Spleen (tissue), 11 donors: ENCODE measurements at regions not wholly inside any gene's neighbourhood (a gene's known extent, or its start where the extent isn't known, plus 50 kb on each side); places are given as distances from the start of the nearest gene placed in this dataset.

ENCODE experiments used
- DNase-seq: peaks from one replicate; pipeline ENCODE4 v3.0.0-alpha.2; 2020
- H3K27ac ChIP-seq, 8 donors: fragments of 200-600 bp; sonication (generic) in 7 of 8; 1 replicate in 4 of 8; 2 replicates in 4 of 8; pipeline versions ENCODE4 v1.5.0 to v1.8.0; 2016 to 2021; ENCODE audit warnings: inconsistent platforms in 4 of 8, mild to moderate bottlenecking in 4 of 8, moderate library complexity in 1 of 8
- H3K27me3 ChIP-seq, 7 donors: fragments of 200-600 bp; sonication (generic) in 6 of 7; replicated peaks in 1 of 7; 1 replicate in 4 of 7; 2 replicates in 3 of 7; pipeline versions ENCODE4 v1.5.0 to v1.8.0; 2016 to 2021; ENCODE audit warnings: inconsistent platforms in 3 of 7, mild to moderate bottlenecking in 1 of 7
- H3K36me3 ChIP-seq, 6 donors: fragments of 200-600 bp; sonication (generic) in 5 of 6; 1 replicate in 4 of 6; 2 replicates in 2 of 6; pipeline versions ENCODE4 v1.5.0 to v1.8.0; 2016 to 2021; ENCODE audit warnings: inconsistent platforms in 2 of 6
- H3K4me1 ChIP-seq, 6 donors: fragments of 200-600 bp; sonication (generic) in 5 of 6; 1 replicate in 3 of 6; 2 replicates in 3 of 6; pipeline versions ENCODE4 v1.5.0 to v1.8.0; 2016 to 2021; ENCODE audit warnings: inconsistent platforms in 3 of 6
- H3K4me3 ChIP-seq, 8 donors: fragments of 200-600 bp; sonication (generic) in 7 of 8; 1 replicate in 4 of 8; 2 replicates in 4 of 8; pipeline versions ENCODE4 v1.5.0 to v1.8.0; 2016 to 2021; ENCODE audit warnings: inconsistent platforms in 4 of 8, mild to moderate bottlenecking in 4 of 8, moderate library complexity in 2 of 8
- H3K9me3 ChIP-seq, 8 donors: fragments of 200-600 bp; sonication (generic) in 7 of 8; 1 replicate in 4 of 8; 2 replicates in 4 of 8; pipeline versions ENCODE4 v1.5.0 to v1.8.0; 2016 to 2021; ENCODE audit warnings: inconsistent platforms in 4 of 8
- CTCF ChIP-seq, 11 experiments: fragments of 200-600 bp in 7 of 11; fragments of 450-650 bp in 4 of 11; sonication (generic) in 4 of 11; IDR thresholded peaks in 8 of 11; conservative IDR thresholded peaks in 3 of 11; 1 replicate in 7 of 11; 2 replicates in 4 of 11; pipeline versions ENCODE4 v1.4.0 to v1.8.0; 2016 to 2021; ENCODE audit warnings: antibody characterized with exemption in 11 of 11, inconsistent platforms in 4 of 11, mild to moderate bottlenecking in 1 of 11
- POLR2A ChIP-seq, 3 donors: fragments of 450-650 bp; IDR thresholded peaks; one replicate each; pipeline ENCODE4 v1.5.1; 2017; ENCODE audit warnings: antibody characterized with exemption in 3 of 3, mild to moderate bottlenecking in 1 of 3
- POLR2AphosphoS5 ChIP-seq, 3 donors: sonication (generic); formaldehyde crosslinking; IDR thresholded peaks; one replicate each; pipeline ENCODE4 v1.5.1; 2017; ENCODE audit warnings: antibody characterized with exemption in 3 of 3
- WGBS, 5 donors: extraction: QIAGEN DNeasy Blood & Tissue Kit in 3 of 5; methylation state at CpG; one replicate each; pipeline versions ENCODE4 v1.1.5 to v1.1.7; 2013 to 2018; 5-methylcytosine and 5-hydroxymethylcytosine counted together
- intact Hi-C: fragments of 100-400 bp; cut with DNase I; formaldehyde crosslinking; loops from one replicate; pipeline ENCODE4 v1.15.0; 2023; ENCODE audit warnings: low total_unique reads
- donor health status: healthy with polysubstance abuse.
- donor health status: DM: no; HTN: no; CAD: no; lungs with moderate emphysema.
- donor health status: DM: no; HTN: no; CAD: no.
- donor health status: Bipolar disorder and iron deficiency.
- donor health status: healthy.
- donor health status: DM: no; HTN: no; CAD: no.
- donor health status: DM: yes; HTN: yes; CAD: no.

DNA sequence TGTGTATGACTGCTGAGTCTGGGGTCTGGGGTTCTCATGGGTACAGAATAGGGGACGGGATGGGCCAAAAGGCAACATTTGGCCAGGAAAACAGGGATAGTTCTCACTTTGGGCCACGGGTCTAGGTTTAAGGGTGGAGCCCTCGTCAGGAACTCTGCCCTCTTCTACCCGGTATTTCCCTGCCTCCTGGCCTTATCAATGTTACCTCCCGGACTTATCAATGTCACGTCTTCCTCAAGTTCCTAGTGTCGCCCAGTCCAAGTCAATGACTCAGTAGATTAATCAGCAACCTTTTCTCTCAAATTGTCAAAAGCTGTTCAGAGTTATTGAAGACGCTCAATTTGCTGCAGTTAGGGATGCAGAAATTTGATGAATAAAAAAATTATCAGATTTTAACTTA is 234.8 kb downstream of the B3GLCT start:
- Histone ChIP-seq H3K4me3 (no peak overlapping the region), H3K27ac (no peak overlapping the region), H3K4me1 (no peaks in the 10 kb centered on the region), H3K9me3 (no peaks in the 10 kb centered on the region), H3K36me3 (no peaks in the 10 kb centered on the region), H3K27me3 (peaks cover 0 to 3% (median 0%) of the 10 kb centered on the region in 7 donors)
- WGBS, 5 donors = 78 to 90% (median 83%) methylated on average over 8 of the region's 8 CpGs
- no peak for DNase-seq
- TF ChIP-seq POLR2AphosphoS5 (IDR thresholded peaks at IDR 0.05) = no peak
- no peak for TF ChIP-seq POLR2A (IDR thresholded peaks at IDR 0.05)
- no peak for TF ChIP-seq CTCF (IDR thresholded peaks at IDR 0.05 in 8 of 11, conservative IDR thresholded peaks at IDR 0.05 in 3 of 11)
- intact Hi-C loops = no loop called here

DNA sequence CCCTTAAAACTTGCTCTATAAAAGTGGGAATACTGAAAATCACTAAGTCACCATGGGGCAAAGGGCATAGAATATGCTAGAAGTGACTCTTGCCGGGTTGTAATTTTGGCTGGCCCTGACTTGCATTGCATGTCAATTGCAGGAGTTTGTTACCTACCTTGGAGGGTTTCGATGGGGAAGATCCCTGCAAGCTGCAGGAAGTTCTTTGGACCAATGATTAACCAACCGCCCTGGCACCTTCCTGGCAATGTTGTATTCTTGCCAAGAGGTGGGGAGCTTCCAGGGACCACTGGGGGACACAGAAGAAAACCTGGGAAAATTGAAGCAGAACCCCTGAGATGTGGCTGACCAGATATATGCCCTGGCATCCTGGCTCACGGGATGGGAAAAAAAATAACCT is 235.8 kb downstream of the B3GLCT start:
- intact Hi-C loops = no loop called here
- no peaks in the 10 kb centered on the region for H3K9me3 ChIP-seq
- peaks cover 0 to 3% (median 0%) of the 10 kb centered on the region in 7 donors for H3K27me3 ChIP-seq
- no peak overlapping the region for H3K27ac ChIP-seq
- no peak for DNase-seq
- H3K4me1 ChIP-seq = no peaks in the 10 kb centered on the region
- no peaks in the 10 kb centered on the region for H3K36me3 ChIP-seq
- no peak overlapping the region for H3K4me3 ChIP-seq
- no peak for TF ChIP-seq POLR2AphosphoS5 (IDR thresholded peaks at IDR 0.05)
- no peak for TF ChIP-seq CTCF (IDR thresholded peaks at IDR 0.05 in 8 of 11, conservative IDR thresholded peaks at IDR 0.05 in 3 of 11)
- TF ChIP-seq POLR2A (IDR thresholded peaks at IDR 0.05) = no peak
- 72 to 88% (median 83%) methylated on average over 4 of the region's 4 CpGs for WGBS, 5 donors

- Histone ChIP-seq H3K4me3 (no peak overlapping the region), H3K9me3 (no peaks in the 10 kb centered on the region), H3K4me1 (no peaks in the 10 kb centered on the region), H3K27me3 (peaks cover 0 to 3% (median 0%) of the 10 kb centered on the region in 7 donors), H3K27ac (no peak overlapping the region), H3K36me3 (no peaks in the 10 kb centered on the region)
- TF ChIP-seq POLR2AphosphoS5 (IDR thresholded peaks at IDR 0.05) (no peak), CTCF (IDR thresholded peaks at IDR 0.05 in 8 of 11, conservative IDR thresholded peaks at IDR 0.05 in 3 of 11) (no peak), POLR2A (IDR thresholded peaks at IDR 0.05) (no peak)
- intact Hi-C loops = no loop called here
- 50 to 68% (median 63%) methylated on average over 5 of the region's 5 CpGs for WGBS, 5 donors
- no peak for DNase-seq
These were observed 236.7 kb downstream of the B3GLCT start for GRCh38 chr13:31436478-31436877.

GRCh38 chr13:31437975-31438374 is 238.2 kb downstream of the B3GLCT start:
- H3K4me3 ChIP-seq = no peak overlapping the region
- DNase-seq = no peak
- H3K9me3 ChIP-seq = no peaks in the 10 kb centered on the region
- H3K27ac ChIP-seq = no peak overlapping the region
- WGBS, 5 donors = 75 to 93% (median 86%) methylated on average over 3 of the region's 3 CpGs
- H3K36me3 ChIP-seq = no peaks in the 10 kb centered on the region
- TF ChIP-seq CTCF (IDR thresholded peaks at IDR 0.05 in 8 of 11, conservative IDR thresholded peaks at IDR 0.05 in 3 of 11) (no peak), POLR2AphosphoS5 (IDR thresholded peaks at IDR 0.05) (no peak), POLR2A (IDR thresholded peaks at IDR 0.05) (no peak)
- no peaks in the 10 kb centered on the region for H3K4me1 ChIP-seq
- peaks cover 0 to 6% (median 0%) of the 10 kb centered on the region in 7 donors for H3K27me3 ChIP-seq
- intact Hi-C loops = no loop called here
